ENCODE measurements at regions not wholly inside any gene's neighbourhood (a gene's known extent, or its start where the extent isn't known, plus 50 kb on each side); places are given as distances from the start of the nearest gene placed in this dataset.

DNA sequence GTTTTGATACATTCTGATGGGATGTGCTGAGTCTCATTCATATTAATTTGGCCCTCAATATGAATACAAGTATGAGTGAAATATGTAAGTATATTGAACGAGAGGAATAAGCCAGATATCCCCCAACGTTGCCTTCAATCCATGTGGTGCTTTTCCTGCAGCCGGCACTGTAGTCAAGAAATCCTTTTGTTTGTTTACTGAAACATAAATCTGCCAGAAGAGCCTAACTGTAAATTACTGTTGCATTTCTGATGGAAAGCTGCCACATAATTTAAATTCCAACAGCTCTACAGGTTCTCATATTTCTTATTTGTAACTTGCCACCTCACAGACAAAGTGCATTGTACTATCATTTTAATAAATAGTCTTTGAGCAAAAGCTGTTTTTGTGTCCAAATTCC lies 314.0 kb downstream of the KBTBD8 start:
- H4K20me1 ChIP-seq (ENCODE audit: insufficient read depth), result no peaks in the 10 kb centered on the region
- no peaks in the 10 kb centered on the region for H3K36me3 ChIP-seq (ENCODE audit: insufficient read depth, low read length)
- H3K27me3 ChIP-seq (ENCODE audit: insufficient read depth, low read depth, low read length), result no peaks in the 10 kb centered on the region
- no peaks in the 10 kb centered on the region for H3K79me2 ChIP-seq (replicated peaks; ENCODE audit: insufficient read depth, low read length)
- no peak overlapping the region for H3K9ac ChIP-seq (ENCODE audit: low read length)
- TF ChIP-seq, protein P1, sequence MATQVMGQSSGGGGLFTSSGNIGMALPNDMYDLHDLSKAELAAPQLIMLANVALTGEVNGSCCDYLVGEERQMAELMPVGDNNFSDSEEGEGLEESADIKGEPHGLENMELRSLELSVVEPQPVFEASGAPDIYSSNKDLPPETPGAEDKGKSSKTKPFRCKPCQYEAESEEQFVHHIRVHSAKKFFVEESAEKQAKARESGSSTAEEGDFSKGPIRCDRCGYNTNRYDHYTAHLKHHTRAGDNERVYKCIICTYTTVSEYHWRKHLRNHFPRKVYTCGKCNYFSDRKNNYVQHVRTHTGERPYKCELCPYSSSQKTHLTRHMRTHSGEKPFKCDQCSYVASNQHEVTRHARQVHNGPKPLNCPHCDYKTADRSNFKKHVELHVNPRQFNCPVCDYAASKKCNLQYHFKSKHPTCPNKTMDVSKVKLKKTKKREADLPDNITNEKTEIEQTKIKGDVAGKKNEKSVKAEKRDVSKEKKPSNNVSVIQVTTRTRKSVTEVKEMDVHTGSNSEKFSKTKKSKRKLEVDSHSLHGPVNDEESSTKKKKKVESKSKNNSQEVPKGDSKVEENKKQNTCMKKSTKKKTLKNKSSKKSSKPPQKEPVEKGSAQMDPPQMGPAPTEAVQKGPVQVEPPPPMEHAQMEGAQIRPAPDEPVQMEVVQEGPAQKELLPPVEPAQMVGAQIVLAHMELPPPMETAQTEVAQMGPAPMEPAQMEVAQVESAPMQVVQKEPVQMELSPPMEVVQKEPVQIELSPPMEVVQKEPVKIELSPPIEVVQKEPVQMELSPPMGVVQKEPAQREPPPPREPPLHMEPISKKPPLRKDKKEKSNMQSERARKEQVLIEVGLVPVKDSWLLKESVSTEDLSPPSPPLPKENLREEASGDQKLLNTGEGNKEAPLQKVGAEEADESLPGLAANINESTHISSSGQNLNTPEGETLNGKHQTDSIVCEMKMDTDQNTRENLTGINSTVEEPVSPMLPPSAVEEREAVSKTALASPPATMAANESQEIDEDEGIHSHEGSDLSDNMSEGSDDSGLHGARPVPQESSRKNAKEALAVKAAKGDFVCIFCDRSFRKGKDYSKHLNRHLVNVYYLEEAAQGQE (IDR thresholded peaks at IDR 0.05; ENCODE audit: borderline replicate concordance), result no peak
- TF ChIP-seq EZH2 (IDR thresholded peaks at IDR 0.05; ENCODE audit: borderline replicate concordance, insufficient read depth, low read length, poor library complexity, severe bottlenecking) (no peak), TAF1 (IDR thresholded peaks at IDR 0.05; ENCODE audit: low read depth) (no peak), SMC3 (conservative IDR thresholded peaks at IDR 0.05; ENCODE audit: poor library complexity) (no peak), MXI1 (conservative IDR thresholded peaks at IDR 0.05; ENCODE audit: poor library complexity, severe bottlenecking) (no peak)
- TF ChIP-seq, protein P2, sequence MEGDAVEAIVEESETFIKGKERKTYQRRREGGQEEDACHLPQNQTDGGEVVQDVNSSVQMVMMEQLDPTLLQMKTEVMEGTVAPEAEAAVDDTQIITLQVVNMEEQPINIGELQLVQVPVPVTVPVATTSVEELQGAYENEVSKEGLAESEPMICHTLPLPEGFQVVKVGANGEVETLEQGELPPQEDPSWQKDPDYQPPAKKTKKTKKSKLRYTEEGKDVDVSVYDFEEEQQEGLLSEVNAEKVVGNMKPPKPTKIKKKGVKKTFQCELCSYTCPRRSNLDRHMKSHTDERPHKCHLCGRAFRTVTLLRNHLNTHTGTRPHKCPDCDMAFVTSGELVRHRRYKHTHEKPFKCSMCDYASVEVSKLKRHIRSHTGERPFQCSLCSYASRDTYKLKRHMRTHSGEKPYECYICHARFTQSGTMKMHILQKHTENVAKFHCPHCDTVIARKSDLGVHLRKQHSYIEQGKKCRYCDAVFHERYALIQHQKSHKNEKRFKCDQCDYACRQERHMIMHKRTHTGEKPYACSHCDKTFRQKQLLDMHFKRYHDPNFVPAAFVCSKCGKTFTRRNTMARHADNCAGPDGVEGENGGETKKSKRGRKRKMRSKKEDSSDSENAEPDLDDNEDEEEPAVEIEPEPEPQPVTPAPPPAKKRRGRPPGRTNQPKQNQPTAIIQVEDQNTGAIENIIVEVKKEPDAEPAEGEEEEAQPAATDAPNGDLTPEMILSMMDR (IDR thresholded peaks at IDR 0.05; ENCODE audit: poor library complexity, severe bottlenecking), result no peak
- no peaks in the 10 kb centered on the region for H3K9me2 ChIP-seq (ENCODE audit: insufficient read depth, low read length)
- no peak overlapping the region for H3K4me3 ChIP-seq (ENCODE audit: low read length)
- H3F3A ChIP-seq (ENCODE audit: insufficient read depth, low read length, poor library complexity, severe bottlenecking), result no peaks in the 10 kb centered on the region
- no peak overlapping the region for H3K4me2 ChIP-seq (ENCODE audit: low read length)
- H3K27ac ChIP-seq (ENCODE audit: low read length), result no peak overlapping the region
- no peak overlapping the region for H2AFZ ChIP-seq (ENCODE audit: low read depth, low read length)
- no peaks in the 10 kb centered on the region for H3K9me3 ChIP-seq (ENCODE audit: low read length)

DNA sequence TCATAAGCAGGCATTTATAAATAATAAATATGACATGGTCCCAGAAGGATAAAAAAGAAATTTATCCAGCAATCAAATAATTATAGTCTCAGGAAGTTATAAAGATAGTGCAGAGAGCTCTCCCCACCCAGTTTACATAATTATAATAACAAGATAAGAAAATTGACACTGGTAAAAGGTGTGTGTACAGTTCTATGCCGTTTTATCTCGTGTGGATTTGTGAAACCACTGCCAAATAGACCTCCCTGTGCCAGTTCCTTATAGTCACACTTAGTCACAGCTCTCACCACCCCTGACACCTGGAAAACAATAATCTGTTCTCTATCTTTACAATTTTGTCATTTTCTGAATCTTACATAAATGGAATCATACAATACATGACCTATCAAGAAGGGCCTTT lies 320.1 kb downstream of the KBTBD8 start:
- Histone ChIP-seq H3K27me3 (ENCODE audit: insufficient read depth, low read depth, low read length) (no peaks in the 10 kb centered on the region), H3K9me3 (ENCODE audit: low read length) (no peaks in the 10 kb centered on the region), H3K4me2 (ENCODE audit: low read length) (no peak overlapping the region), H3K27ac (ENCODE audit: low read length) (no peak overlapping the region), H3K79me2 (replicated peaks; ENCODE audit: insufficient read depth, low read length) (no peaks in the 10 kb centered on the region), H3K4me3 (ENCODE audit: low read length) (no peak overlapping the region), H3K9me2 (ENCODE audit: insufficient read depth, low read length) (no peaks in the 10 kb centered on the region), H3F3A (ENCODE audit: insufficient read depth, low read length, poor library complexity, severe bottlenecking) (no peaks in the 10 kb centered on the region), H3K9ac (ENCODE audit: low read length) (no peak overlapping the region), H4K20me1 (ENCODE audit: insufficient read depth) (no peaks in the 10 kb centered on the region), H3K36me3 (ENCODE audit: insufficient read depth, low read length) (no peaks in the 10 kb centered on the region), H2AFZ (ENCODE audit: low read depth, low read length) (no peak overlapping the region)
- TF ChIP-seq RAD21 (conservative IDR thresholded peaks at IDR 0.05), result no peak
- TF ChIP-seq EP300 (conservative IDR thresholded peaks at IDR 0.05; ENCODE audit: poor library complexity, severe bottlenecking), result no peak
- TF ChIP-seq TAF1 (IDR thresholded peaks at IDR 0.05; ENCODE audit: low read depth), result no peak
- TF ChIP-seq, protein P2 (IDR thresholded peaks at IDR 0.05; ENCODE audit: poor library complexity, severe bottlenecking), result no peak
- no peak for TF ChIP-seq SMC3 (conservative IDR thresholded peaks at IDR 0.05; ENCODE audit: poor library complexity)
- TF ChIP-seq MXI1 (conservative IDR thresholded peaks at IDR 0.05; ENCODE audit: poor library complexity, severe bottlenecking), result no peak
- TF ChIP-seq, protein P1 (IDR thresholded peaks at IDR 0.05; ENCODE audit: borderline replicate concordance), result no peak
- TF ChIP-seq EZH2 (IDR thresholded peaks at IDR 0.05; ENCODE audit: borderline replicate concordance, insufficient read depth, low read length, poor library complexity, severe bottlenecking), result no peak
- no peak for TF ChIP-seq POLR2AphosphoS5 (IDR thresholded peaks at IDR 0.05)

All from neural cell (in vitro differentiated cells).